ENCODE measurements at regions not wholly inside any gene's neighbourhood (a gene's known extent, or its start where the extent isn't known, plus 50 kb on each side); places are given as distances from the start of the nearest gene placed in this dataset.

DNA sequence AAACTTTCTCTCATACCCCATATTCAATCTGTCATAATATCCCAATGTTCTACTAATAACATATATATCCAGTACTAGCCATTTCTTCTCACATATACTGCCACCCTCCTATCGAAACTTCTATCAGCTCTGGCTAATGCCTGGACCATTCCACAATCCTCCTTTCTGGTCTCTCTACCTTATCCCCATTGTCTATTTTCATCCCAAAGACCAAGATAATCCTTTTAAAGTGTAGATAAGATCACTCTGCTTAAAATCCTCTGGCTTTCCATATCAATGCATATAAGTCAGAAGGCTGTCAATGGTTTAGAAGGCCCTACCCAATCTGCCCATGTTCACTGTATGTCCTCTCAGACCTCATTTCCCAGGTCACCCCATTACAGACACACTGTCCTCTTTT lies 229.6 kb downstream of the ZEB2 start:
- H2AFZ ChIP-seq (ENCODE audit: low read depth, low read length, severe bottlenecking) = no peak overlapping the region
- no peaks in the 10 kb centered on the region for H3K9me3 ChIP-seq (ENCODE audit: insufficient read depth, low read length)
- H3K4me3 ChIP-seq (ENCODE audit: insufficient read depth, low read length, poor library complexity, severe bottlenecking) = no peak overlapping the region
- H3K27ac ChIP-seq (ENCODE audit: low read depth, low read length) = no peak overlapping the region
- TF ChIP-seq, protein P1, sequence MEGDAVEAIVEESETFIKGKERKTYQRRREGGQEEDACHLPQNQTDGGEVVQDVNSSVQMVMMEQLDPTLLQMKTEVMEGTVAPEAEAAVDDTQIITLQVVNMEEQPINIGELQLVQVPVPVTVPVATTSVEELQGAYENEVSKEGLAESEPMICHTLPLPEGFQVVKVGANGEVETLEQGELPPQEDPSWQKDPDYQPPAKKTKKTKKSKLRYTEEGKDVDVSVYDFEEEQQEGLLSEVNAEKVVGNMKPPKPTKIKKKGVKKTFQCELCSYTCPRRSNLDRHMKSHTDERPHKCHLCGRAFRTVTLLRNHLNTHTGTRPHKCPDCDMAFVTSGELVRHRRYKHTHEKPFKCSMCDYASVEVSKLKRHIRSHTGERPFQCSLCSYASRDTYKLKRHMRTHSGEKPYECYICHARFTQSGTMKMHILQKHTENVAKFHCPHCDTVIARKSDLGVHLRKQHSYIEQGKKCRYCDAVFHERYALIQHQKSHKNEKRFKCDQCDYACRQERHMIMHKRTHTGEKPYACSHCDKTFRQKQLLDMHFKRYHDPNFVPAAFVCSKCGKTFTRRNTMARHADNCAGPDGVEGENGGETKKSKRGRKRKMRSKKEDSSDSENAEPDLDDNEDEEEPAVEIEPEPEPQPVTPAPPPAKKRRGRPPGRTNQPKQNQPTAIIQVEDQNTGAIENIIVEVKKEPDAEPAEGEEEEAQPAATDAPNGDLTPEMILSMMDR (IDR thresholded peaks at IDR 0.05; ENCODE audit: insufficient read depth, low read length, poor library complexity, severe bottlenecking) = no peak
- no peak for TF ChIP-seq EZH2phosphoT487 (conservative IDR thresholded peaks at IDR 0.05; ENCODE audit: low read length)
- H3K27me3 ChIP-seq (ENCODE audit: low read length) = no peaks in the 10 kb centered on the region
- H3K4me2 ChIP-seq (ENCODE audit: low read depth, low read length, poor library complexity, severe bottlenecking) = no peak overlapping the region
- H4K20me1 ChIP-seq (ENCODE audit: low read depth, low read length) = no peaks in the 10 kb centered on the region
- peaks cover 11% of the 10 kb centered on the region; the same call in 1 of the 2 replicates for H3K79me2 ChIP-seq (ENCODE audit: insufficient read depth, low read length)
- H3K9ac ChIP-seq (ENCODE audit: low read length) = no peak overlapping the region
- H3K36me3 ChIP-seq (ENCODE audit: low read length) = no peaks in the 10 kb centered on the region; the same call in 1 of the 2 replicates
- H3F3A ChIP-seq (ENCODE audit: insufficient read depth) = no peaks in the 10 kb centered on the region
- no peaks in the 10 kb centered on the region for H3K9me2 ChIP-seq (replicated peaks; ENCODE audit: insufficient read depth, low read length)

DNA sequence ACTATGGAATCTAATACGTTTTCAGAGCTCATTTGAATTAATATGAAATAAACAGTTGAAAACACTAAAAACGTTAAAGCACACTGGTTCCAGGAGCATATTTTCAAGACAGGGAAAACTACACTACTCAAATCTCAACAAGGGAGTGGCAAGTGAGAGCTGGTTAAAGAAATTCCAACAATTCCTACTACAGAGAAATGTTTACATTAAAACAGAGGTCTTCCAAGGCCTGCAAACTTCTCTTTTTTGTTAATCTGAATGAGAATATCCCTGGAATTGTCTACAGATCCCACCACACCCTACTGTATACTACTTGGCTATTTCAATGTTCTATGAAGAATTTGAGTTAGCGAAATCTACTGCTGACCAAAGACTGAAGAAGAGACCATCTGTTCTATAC lies 231.5 kb downstream of the ZEB2 start:
- TF ChIP-seq EZH2phosphoT487 (conservative IDR thresholded peaks at IDR 0.05; ENCODE audit: low read length) = no peak
- TF ChIP-seq, protein P1 (IDR thresholded peaks at IDR 0.05; ENCODE audit: insufficient read depth, low read length, poor library complexity, severe bottlenecking) = no peak
- no peaks in the 10 kb centered on the region; the same call in 1 of the 2 replicates for H3K36me3 ChIP-seq (ENCODE audit: low read length)
- no peaks in the 10 kb centered on the region for H3K9me3 ChIP-seq (ENCODE audit: insufficient read depth, low read length)
- no peaks in the 10 kb centered on the region for H3K27me3 ChIP-seq (ENCODE audit: low read length)
- H3K79me2 ChIP-seq (ENCODE audit: insufficient read depth, low read length) = peaks cover 6% of the 10 kb centered on the region; the same call in 1 of the 2 replicates
- H3F3A ChIP-seq (ENCODE audit: insufficient read depth) = no peaks in the 10 kb centered on the region
- H2AFZ ChIP-seq (ENCODE audit: low read depth, low read length, severe bottlenecking) = no peak overlapping the region
- no peak overlapping the region for H3K27ac ChIP-seq (ENCODE audit: low read depth, low read length)
- no peaks in the 10 kb centered on the region for H3K9me2 ChIP-seq (replicated peaks; ENCODE audit: insufficient read depth, low read length)
- peaks cover 4% of the 10 kb centered on the region; the same call in 1 of the 2 replicates for H4K20me1 ChIP-seq (ENCODE audit: low read depth, low read length)
- H3K4me3 ChIP-seq (ENCODE audit: insufficient read depth, low read length, poor library complexity, severe bottlenecking) = no peak overlapping the region
- no peak overlapping the region for H3K4me2 ChIP-seq (ENCODE audit: low read depth, low read length, poor library complexity, severe bottlenecking)
- H3K9ac ChIP-seq (ENCODE audit: low read length) = no peak overlapping the region

DNA sequence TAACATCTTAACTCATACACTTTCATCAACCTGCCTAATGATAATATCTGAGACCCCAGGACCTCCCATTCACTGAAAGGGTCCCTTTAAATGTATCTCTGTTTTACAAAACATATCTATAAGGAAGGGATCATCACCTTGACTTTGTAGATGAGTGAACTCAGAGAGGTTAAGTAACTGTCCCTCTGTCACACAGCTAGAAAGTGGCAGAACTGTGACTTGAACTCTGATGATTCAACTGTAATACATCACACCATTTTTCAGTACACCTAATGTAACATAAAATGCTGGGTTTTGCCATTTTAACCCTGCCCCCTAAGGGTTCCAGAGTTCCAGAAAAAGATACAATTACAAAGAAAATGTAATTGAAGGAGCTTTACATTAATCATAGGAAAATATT lies 234.6 kb downstream of the ZEB2 start:
- peaks cover 4% of the 10 kb centered on the region; the same call in 1 of the 2 replicates for H4K20me1 ChIP-seq (ENCODE audit: low read depth, low read length)
- peaks cover 10% of the 10 kb centered on the region; the same call in 1 of the 2 replicates for H3K79me2 ChIP-seq (ENCODE audit: insufficient read depth, low read length)
- no peaks in the 10 kb centered on the region for H3F3A ChIP-seq (ENCODE audit: insufficient read depth)
- H3K9me2 ChIP-seq (replicated peaks; ENCODE audit: insufficient read depth, low read length) = no peaks in the 10 kb centered on the region
- H3K27ac ChIP-seq (ENCODE audit: low read depth, low read length) = no peak overlapping the region
- no peaks in the 10 kb centered on the region for H3K36me3 ChIP-seq (ENCODE audit: low read length)
- H2AFZ ChIP-seq (ENCODE audit: low read depth, low read length, severe bottlenecking) = no peak overlapping the region
- no peaks in the 10 kb centered on the region for H3K9me3 ChIP-seq (ENCODE audit: insufficient read depth, low read length)
- no peak overlapping the region for H3K9ac ChIP-seq (ENCODE audit: low read length)
- no peaks in the 10 kb centered on the region for H3K27me3 ChIP-seq (ENCODE audit: low read length)
- H3K4me2 ChIP-seq (ENCODE audit: low read depth, low read length, poor library complexity, severe bottlenecking) = no peak overlapping the region
- H3K4me3 ChIP-seq (ENCODE audit: insufficient read depth, low read length, poor library complexity, severe bottlenecking) = no peak overlapping the region
- no peak for TF ChIP-seq EZH2phosphoT487 (conservative IDR thresholded peaks at IDR 0.05; ENCODE audit: low read length)
- TF ChIP-seq, protein P1 (IDR thresholded peaks at IDR 0.05; ENCODE audit: insufficient read depth, low read length, poor library complexity, severe bottlenecking) = no peak

All from SU-DHL-6 (cell line).